ENCODE measurements at regions not wholly inside any gene's neighbourhood (a gene's known extent, or its start where the extent isn't known, plus 50 kb on each side); places are given as distances from the start of the nearest gene placed in this dataset.

DNA sequence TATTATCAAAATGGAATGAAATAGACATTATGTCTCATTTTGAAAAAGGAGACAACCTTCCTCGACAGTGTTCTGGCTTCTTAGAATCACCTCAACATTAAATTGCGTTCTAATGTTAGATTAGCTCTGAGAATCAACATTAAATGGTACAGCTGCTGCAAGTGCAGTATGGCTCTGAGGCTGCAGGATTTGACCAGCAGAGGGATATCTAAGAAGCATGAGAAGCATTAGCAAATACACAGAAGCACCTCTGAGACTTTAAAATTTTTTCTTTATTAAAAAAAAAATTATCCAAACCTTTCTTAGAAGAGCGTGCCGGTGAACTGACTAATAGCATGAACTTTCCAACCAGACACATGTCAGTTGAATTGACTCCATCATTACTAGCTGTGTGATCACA lies 253.4 kb upstream of the LRIG3 start:
- no peak overlapping the region for H3K4me3 ChIP-seq
- intact Hi-C loops (cut with DNase I, micrococcal nuclease), result no loop called here
- ATAC-seq (no peak), DNase-seq (no peak)
- TF ChIP-seq, protein P1, sequence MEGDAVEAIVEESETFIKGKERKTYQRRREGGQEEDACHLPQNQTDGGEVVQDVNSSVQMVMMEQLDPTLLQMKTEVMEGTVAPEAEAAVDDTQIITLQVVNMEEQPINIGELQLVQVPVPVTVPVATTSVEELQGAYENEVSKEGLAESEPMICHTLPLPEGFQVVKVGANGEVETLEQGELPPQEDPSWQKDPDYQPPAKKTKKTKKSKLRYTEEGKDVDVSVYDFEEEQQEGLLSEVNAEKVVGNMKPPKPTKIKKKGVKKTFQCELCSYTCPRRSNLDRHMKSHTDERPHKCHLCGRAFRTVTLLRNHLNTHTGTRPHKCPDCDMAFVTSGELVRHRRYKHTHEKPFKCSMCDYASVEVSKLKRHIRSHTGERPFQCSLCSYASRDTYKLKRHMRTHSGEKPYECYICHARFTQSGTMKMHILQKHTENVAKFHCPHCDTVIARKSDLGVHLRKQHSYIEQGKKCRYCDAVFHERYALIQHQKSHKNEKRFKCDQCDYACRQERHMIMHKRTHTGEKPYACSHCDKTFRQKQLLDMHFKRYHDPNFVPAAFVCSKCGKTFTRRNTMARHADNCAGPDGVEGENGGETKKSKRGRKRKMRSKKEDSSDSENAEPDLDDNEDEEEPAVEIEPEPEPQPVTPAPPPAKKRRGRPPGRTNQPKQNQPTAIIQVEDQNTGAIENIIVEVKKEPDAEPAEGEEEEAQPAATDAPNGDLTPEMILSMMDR (IDR thresholded peaks at IDR 0.05), result no peak
- H3K36me3 ChIP-seq (ENCODE audit: low read depth), result no peaks in the 10 kb centered on the region
- no peaks in the 10 kb centered on the region for H3K4me1 ChIP-seq (ENCODE audit: low read depth)
- H3K9me3 ChIP-seq, result no peaks in the 10 kb centered on the region

DNA sequence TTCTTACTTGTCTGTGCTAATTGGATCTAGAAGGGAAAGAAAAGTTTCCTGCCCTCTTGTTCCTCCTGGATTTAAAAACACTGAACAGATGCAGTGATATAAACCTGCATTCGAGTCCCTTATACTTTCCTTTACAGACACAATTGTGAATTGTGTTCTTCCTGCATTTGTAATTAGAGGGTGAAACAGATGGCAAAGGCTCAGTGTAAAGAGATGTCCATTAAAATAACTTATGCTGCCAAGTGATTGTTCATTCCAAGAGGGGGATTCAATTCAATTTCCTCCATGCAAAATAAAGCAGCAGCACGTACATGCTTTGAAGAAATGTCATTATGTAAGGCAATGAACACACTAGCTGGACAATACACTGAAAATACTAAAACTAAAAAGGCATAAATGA lies 248.3 kb upstream of the LRIG3 start:
- ATAC-seq (no peak), DNase-seq (no peak)
- Histone ChIP-seq H3K9me3 (no peaks in the 10 kb centered on the region), H3K4me1 (ENCODE audit: low read depth) (peaks cover 3% of the 10 kb centered on the region), H3K36me3 (ENCODE audit: low read depth) (no peaks in the 10 kb centered on the region), H3K4me3 (no peak overlapping the region)
- intact Hi-C loops (cut with DNase I, micrococcal nuclease), result no loop called here
- TF ChIP-seq, protein P1 (IDR thresholded peaks at IDR 0.05), result no peak

DNA sequence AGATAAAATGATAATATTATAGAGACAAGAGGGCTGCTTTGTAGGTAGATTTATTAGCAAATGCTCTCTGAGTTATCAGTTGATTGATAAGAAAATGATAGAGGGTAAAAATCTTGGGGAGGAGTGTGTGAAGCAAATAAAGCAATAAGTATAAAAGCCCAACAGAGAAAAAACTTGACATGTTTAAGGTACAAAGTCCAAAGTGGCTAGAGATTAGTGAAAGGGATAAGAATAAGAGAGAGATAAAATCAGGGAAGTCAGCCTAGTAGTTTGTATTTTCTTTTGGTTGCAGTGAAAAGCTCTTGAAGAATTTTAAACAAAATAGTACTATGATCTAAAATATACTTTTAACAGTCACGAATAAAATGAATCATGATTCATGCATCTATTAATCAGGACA lies 246.2 kb upstream of the LRIG3 start:
- DNase-seq (no peak), ATAC-seq (peak; percentile 63)
- Histone ChIP-seq H3K4me3 (no peak overlapping the region), H3K9me3 (no peaks in the 10 kb centered on the region), H3K4me1 (ENCODE audit: low read depth) (peaks cover 3% of the 10 kb centered on the region), H3K36me3 (ENCODE audit: low read depth) (no peaks in the 10 kb centered on the region)
- TF ChIP-seq, protein P1 (IDR thresholded peaks at IDR 0.05), result no peak
- intact Hi-C loops (cut with DNase I, micrococcal nuclease), result no loop called here

DNA sequence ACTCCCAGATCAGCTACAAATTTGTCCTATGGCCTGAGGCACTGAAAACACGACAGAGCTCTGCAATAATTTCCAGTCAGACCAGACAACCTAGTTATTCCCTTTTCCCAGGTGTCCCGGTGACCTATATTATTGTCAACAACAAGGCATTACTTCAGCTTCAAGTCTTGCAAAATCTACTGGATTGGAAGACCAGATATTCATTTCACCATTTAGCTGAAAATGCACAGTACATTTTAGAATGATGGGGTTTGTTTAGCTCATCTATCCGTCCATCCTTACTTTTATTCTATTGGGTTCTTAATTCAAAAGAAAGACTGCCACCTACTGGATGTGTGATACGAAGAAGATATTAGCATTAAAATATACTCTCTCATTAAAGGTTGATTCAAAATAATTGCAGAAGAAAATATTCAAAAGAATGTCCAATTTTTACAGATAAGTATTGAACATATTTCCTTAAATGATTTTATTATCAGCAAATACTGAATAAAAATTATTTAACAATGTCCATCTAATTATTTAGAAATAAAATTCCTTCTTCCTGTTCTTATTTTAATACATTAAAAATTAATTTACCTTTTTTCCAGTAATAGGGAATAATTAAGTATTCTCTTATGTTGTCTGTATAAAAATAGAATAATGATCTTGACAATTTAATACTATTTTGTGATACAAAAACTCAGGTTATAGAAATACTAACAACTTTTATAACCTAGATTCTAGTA lies 244.9 kb upstream of the LRIG3 start:
- Histone ChIP-seq H3K36me3 (ENCODE audit: low read depth) (no peaks in the 10 kb centered on the region), H3K4me1 (ENCODE audit: low read depth) (peaks cover 3% of the 10 kb centered on the region), H3K4me3 (no peak overlapping the region), H3K9me3 (no peaks in the 10 kb centered on the region)
- TF ChIP-seq, protein P1 (IDR thresholded peaks at IDR 0.05), result no peak
- intact Hi-C loops (cut with DNase I, micrococcal nuclease), result no loop called here
- DNase-seq (peak in 1 of 3 donors; percentile 7), ATAC-seq (no peak)

DNA sequence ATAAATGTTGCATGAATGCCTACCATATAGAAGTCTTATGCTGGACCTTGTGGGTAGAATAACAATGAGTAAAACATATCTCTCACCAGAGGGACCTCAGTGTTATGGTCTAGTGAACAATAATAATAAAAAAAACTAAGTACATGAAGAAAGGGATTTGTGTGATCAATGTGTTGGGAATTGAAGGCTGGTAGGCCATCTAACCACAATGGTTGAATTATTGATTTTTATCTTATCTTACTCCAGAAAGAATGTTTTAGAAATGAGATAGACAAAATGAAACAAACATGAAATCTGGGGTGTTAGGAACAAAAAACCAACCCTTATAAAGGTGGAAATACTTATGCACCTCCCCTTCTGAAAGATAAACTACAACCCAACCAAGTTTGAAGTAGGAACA lies 243.9 kb upstream of the LRIG3 start:
- H3K4me3 ChIP-seq, result no peak overlapping the region
- DNase-seq (no peak), ATAC-seq (no peak)
- peaks cover 3% of the 10 kb centered on the region for H3K4me1 ChIP-seq (ENCODE audit: low read depth)
- TF ChIP-seq, protein P1 (IDR thresholded peaks at IDR 0.05), result no peak
- intact Hi-C loops (cut with DNase I, micrococcal nuclease), result no loop called here
- no peaks in the 10 kb centered on the region for H3K9me3 ChIP-seq
- H3K36me3 ChIP-seq (ENCODE audit: low read depth), result no peaks in the 10 kb centered on the region
